Keratinocyte (primary cell): ENCODE measurements at regions not wholly inside any gene's neighbourhood (a gene's known extent, or its start where the extent isn't known, plus 50 kb on each side); places are given as distances from the start of the nearest gene placed in this dataset.

Source experiments
- DNase-seq: peaks from one replicate; pipeline ENCODE4 v3.0.0-alpha.2; 2011; ENCODE audit warnings: low read depth, missing footprints, low spot score
- FAIRE-seq: peaks from 2 replicates; lab custom pipeline; 2011; peaks lifted over from hg19 to GRCh38; lab: Jason Lieb, UNC
- H2AFZ ChIP-seq: 2 replicates; pipeline ENCODE4 v1.6.0; 2012; ENCODE audit warnings: low read length, control low read depth, inconsistent platforms; ENCODE audit not compliant: control insufficient read depth
- H3K27ac ChIP-seq: 2 replicates; pipeline ENCODE4 v1.5.1; 2011; ENCODE audit warnings: low read length; ENCODE audit not compliant: control insufficient read depth, insufficient read depth
- H3K27me3 ChIP-seq: 3 replicates; pipeline ENCODE4 v1.6.0; 2011; ENCODE audit warnings: low read length; ENCODE audit not compliant: control insufficient read depth, insufficient read depth; ENCODE audit errors: extremely low read depth
- H3K36me3 ChIP-seq, 2 experiments: 2 replicates in 1 of 2; 3 replicates in 1 of 2; pipeline ENCODE4 v1.5.1; 2011; ENCODE audit warnings: low read length in 2 of 2, mild to moderate bottlenecking in 1 of 2; ENCODE audit not compliant: control insufficient read depth in 2 of 2, insufficient read depth in 2 of 2; ENCODE audit errors: extremely low read depth in 1 of 2
- H3K4me1 ChIP-seq: 3 replicates; pipeline ENCODE4 v1.5.1; 2011; ENCODE audit warnings: low read length; ENCODE audit not compliant: control insufficient read depth, insufficient read depth; ENCODE audit errors: extremely low read depth
- H3K4me2 ChIP-seq: 3 replicates; pipeline ENCODE4 v1.6.0; 2011; ENCODE audit warnings: low read depth, low read length; ENCODE audit not compliant: control insufficient read depth, insufficient read depth; ENCODE audit errors: extremely low read depth
- H3K4me3 ChIP-seq, 3 experiments: fragments of 200-600 bp in 1 of 3; sonication (generic) in 1 of 3; 2 replicates in 2 of 3; 3 replicates in 1 of 3; pipeline ENCODE4 v1.5.1; 2011 to 2016; ENCODE audit warnings: low read length in 3 of 3, mild to moderate bottlenecking in 3 of 3, control low read depth in 2 of 3, inconsistent platforms in 1 of 3, low read depth in 1 of 3, mixed read lengths in 1 of 3, mixed run types in 1 of 3, moderate library complexity in 1 of 3; ENCODE audit not compliant: control insufficient read depth in 2 of 3, insufficient read depth in 2 of 3; ENCODE audit errors: extremely low read depth in 1 of 3
- H3K79me2 ChIP-seq: 2 replicates; pipeline ENCODE4 v1.6.0; 2012; ENCODE audit warnings: low read length; ENCODE audit not compliant: control insufficient read depth, insufficient read depth
- H3K9ac ChIP-seq: 3 replicates; pipeline ENCODE4 v1.6.0; 2011; ENCODE audit warnings: low read length; ENCODE audit not compliant: control insufficient read depth, insufficient read depth; ENCODE audit errors: extremely low read depth
- H3K9me1 ChIP-seq: 3 replicates; pipeline ENCODE4 v1.6.0; 2011; ENCODE audit warnings: low read length; ENCODE audit not compliant: control insufficient read depth, insufficient read depth; ENCODE audit errors: extremely low read depth
- H3K9me3 ChIP-seq: 2 replicates; pipeline ENCODE4 v1.5.1; 2012; ENCODE audit warnings: low read depth, low read length; ENCODE audit not compliant: control insufficient read depth
- H4K20me1 ChIP-seq: 3 replicates; pipeline ENCODE4 v1.6.0; 2011; ENCODE audit warnings: low read length; ENCODE audit not compliant: control insufficient read depth, insufficient read depth; ENCODE audit errors: extremely low read depth
- CTCF ChIP-seq, 3 experiments: IDR thresholded peaks in 1 of 3; conservative IDR thresholded peaks in 1 of 3; optimal IDR thresholded peaks in 1 of 3; 2 replicates in 2 of 3; 3 replicates in 1 of 3; pipeline versions ENCODE3 to v1.5.1; 2011; ENCODE audit warnings: low read length in 3 of 3, mild to moderate bottlenecking in 3 of 3, moderate library complexity in 2 of 3, control low read depth in 1 of 3, inconsistent platforms in 1 of 3; ENCODE audit not compliant: insufficient read depth in 2 of 3; ENCODE audit errors: extremely low read depth in 1 of 3
- EZH2 ChIP-seq: IDR thresholded peaks from one replicate; pipeline ENCODE4 v1.6.1; 2012; ENCODE audit warnings: inconsistent platforms, mild to moderate bottlenecking, low read length, moderate library complexity
- dilution Hi-C: fragments of 300-500 bp; cut with MboI; formaldehyde crosslinking; loops from one replicate; pipeline ENCODE4 v1.7.0; 2020; ENCODE audit warnings: low sequenced_read_pairs; ENCODE audit not compliant: extremely low pct_ligation_motif_present

GRCh38 chr2:41199334-41199733, 747.4 kb upstream of the SLC8A1 start:
- Histone ChIP-seq H3K36me3 (no peaks in the 10 kb centered on the region), H3K27me3 (no peaks in the 10 kb centered on the region), H3K79me2 (no peaks in the 10 kb centered on the region), H3K4me3 (no peak overlapping the region), H3K9me1 (no peaks in the 10 kb centered on the region), H3K27ac (no peak overlapping the region), H3K4me1 (no peaks in the 10 kb centered on the region), H3K4me2 (no peak overlapping the region), H3K9me3 (no peaks in the 10 kb centered on the region), H3K9ac (no peak overlapping the region), H2AFZ (no peak overlapping the region), H4K20me1 (no peaks in the 10 kb centered on the region)
- TF ChIP-seq EZH2 = no peak
- TF ChIP-seq CTCF (optimal IDR thresholded peaks at IDR 0.05 in 1 of 3, IDR thresholded peaks at IDR 0.05 in 1 of 3, conservative IDR thresholded peaks at IDR 0.05 in 1 of 3; ENCODE audit: extremely low read depth in 1 of 3, insufficient read depth in 2 of 3, low read length in 3 of 3) = no peak
- no peak for DNase-seq
- FAIRE-seq = no peak
- dilution Hi-C loops = no loop called here

GRCh38 chr2:41204315-41204714, 752.4 kb upstream of the SLC8A1 start:
- H3K79me2 ChIP-seq = no peaks in the 10 kb centered on the region
- no peaks in the 10 kb centered on the region for H3K4me1 ChIP-seq
- DNase-seq (no peak), FAIRE-seq (no peak)
- TF ChIP-seq EZH2 (no peak), CTCF (optimal IDR thresholded peaks at IDR 0.05 in 1 of 3, IDR thresholded peaks at IDR 0.05 in 1 of 3, conservative IDR thresholded peaks at IDR 0.05 in 1 of 3; ENCODE audit: extremely low read depth in 1 of 3, insufficient read depth in 2 of 3, low read length in 3 of 3) (no peak)
- dilution Hi-C loops = no loop called here
- no peaks in the 10 kb centered on the region for H3K27me3 ChIP-seq
- no peak overlapping the region for H2AFZ ChIP-seq
- H3K4me2 ChIP-seq = no peak overlapping the region
- no peaks in the 10 kb centered on the region for H3K36me3 ChIP-seq
- H4K20me1 ChIP-seq = no peaks in the 10 kb centered on the region
- H3K4me3 ChIP-seq = no peak overlapping the region
- H3K9me3 ChIP-seq = no peaks in the 10 kb centered on the region
- H3K9me1 ChIP-seq = no peaks in the 10 kb centered on the region
- H3K27ac ChIP-seq = no peak overlapping the region
- H3K9ac ChIP-seq = no peak overlapping the region
